Activated gamma-delta T cell treated with anti-CD3 and anti-CD28 coated beads, Interleukin-2, amount 50 U/mL, for 16 hours (primary cell): ENCODE measurements at regions not wholly inside any gene's neighbourhood (a gene's known extent, or its start where the extent isn't known, plus 50 kb on each side); places are given as distances from the start of the nearest gene placed in this dataset.

ENCODE experiments used
- DNase-seq: peaks from one replicate; pipeline ENCODE4 v3.0.0-alpha.2; 2020; ENCODE audit warnings: low read depth

DNA sequence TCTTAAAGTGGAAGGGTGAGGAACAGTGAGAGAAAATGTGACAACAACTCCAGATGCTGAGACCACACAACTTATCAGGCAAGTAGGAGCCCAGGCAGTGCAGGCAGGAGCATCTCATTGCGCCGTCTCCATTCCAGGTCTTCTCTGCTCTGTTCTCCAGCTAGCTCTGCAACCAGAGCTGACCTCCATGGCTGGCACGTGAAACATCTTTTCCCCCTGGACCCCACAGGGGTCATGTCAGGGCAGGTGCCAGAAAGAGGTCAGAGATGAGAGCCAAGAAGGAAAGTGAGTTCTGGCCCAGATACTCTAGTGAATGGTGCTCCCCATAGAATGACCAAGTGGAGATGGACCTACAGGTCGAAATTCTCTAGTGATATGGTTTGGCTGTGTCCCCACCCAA is 281.4 kb downstream of the SMOC2 start:
- no peak for DNase-seq

DNA sequence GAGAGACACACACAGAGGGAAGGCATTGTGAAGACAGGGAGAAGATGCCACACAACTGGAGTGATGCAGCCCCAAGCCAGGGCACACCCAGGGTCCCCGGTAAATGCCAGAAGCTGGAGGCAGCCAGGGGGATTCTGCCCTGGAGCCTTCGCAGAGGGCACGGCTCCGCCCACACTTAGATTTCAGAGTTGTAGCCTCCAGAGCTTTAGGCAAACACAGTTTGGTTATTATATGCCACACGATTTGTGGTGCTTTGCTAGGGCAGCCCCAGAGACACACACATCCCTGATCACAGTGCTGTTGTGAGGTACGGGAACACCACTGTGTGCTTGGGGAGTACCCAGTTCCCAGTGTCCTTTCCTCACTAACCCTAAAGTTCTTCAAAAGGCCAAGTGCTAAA is 280.6 kb downstream of the SMOC2 start:
- no peak for DNase-seq

DNA sequence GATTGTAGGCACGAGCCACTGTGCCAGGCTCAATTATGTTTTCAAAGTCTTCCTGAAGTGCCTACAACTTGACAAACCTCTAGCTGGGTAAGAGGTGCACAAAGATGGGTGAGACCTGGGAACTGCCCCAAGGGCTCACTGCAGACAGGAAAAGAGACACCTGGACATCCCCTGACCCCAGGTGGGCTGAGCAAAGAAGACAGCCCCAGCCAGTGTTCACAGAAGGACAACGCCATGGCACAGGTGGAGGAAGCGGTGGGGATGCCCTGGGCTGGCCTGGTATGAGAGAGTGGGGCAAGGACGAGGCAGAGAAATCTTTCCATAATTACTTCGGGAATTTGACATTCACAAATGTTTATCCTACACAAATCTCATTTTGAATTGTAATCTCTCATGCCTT is 278.9 kb downstream of the SMOC2 start:
- DNase-seq, result no peak

DNA sequence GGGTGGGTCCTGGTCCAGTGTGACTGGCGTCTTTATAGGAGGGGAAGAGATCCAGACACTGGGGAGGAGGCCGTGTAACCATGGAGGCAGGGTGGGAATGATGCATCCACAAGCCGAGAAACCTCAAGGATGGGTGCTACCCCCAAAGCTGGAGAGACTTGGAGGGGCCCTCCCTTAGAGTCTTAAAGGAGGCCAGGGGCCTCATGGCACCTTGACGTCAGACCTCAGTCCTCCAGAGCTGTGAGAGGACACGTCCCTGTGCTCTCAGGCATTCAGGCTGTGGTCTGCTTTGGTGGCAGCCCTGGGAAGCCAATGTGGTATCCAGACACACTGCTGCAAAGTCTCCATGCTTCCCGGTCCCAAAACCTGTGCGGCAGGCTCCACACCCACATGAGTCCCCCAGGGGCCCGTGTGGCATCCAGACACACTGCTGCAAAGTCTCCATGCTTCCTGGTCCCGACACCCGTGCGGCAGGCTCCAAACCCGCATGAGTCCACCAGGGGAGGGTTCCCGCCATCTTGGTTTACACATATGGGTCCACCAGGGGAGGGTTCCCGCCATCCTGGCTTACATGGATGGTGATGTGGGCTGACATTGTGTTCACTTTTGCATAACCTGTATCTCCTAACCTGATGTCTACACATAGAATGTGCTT is 278.0 kb downstream of the SMOC2 start:
- DNase-seq, result no peak
